AG04450 (cell line): ENCODE measurements at regions not wholly inside any gene's neighbourhood (a gene's known extent, or its start where the extent isn't known, plus 50 kb on each side); places are given as distances from the start of the nearest gene placed in this dataset.

Experiments
- CTCF ChIA-PET: fragments of 300-600, 350-600 bp; formaldehyde crosslinking; extraction: SDS; loops from one replicate; lab custom pipeline; 2022; ENCODE audit warnings: antibody characterized with exemption, inconsistent platforms; lab: Charles Lee
- POLR2A ChIA-PET: fragments of 350-600 bp; formaldehyde crosslinking; extraction: SDS; loops from one replicate; lab custom pipeline; 2021; ENCODE audit warnings: antibody characterized with exemption, inconsistent platforms; lab: Yijun Ruan, JAX
- DNase-seq: peaks from one replicate; pipeline ENCODE4 v3.0.0-alpha.2; 2011; ENCODE audit warnings: low read depth, low spot score
- H3K27ac ChIP-seq: one replicate; pipeline ENCODE4 v1.5.1; 2012; ENCODE audit warnings: low read depth, low read length, control low read depth
- H3K27me3 ChIP-seq: one replicate; pipeline ENCODE4 v1.6.0; 2012; ENCODE audit warnings: low read length; ENCODE audit not compliant: control insufficient read depth, insufficient read depth
- H3K4me3 ChIP-seq: 2 replicates; pipeline ENCODE4 v1.5.1; 2011; ENCODE audit warnings: mild to moderate bottlenecking, low read depth, low read length, control low read depth
- H3K9me3 ChIP-seq: 2 replicates; pipeline ENCODE4 v1.5.1; 2012; ENCODE audit warnings: low read length; ENCODE audit not compliant: control insufficient read depth, insufficient read depth
- CTCF ChIP-seq: IDR thresholded peaks from 2 replicates; pipeline ENCODE4 v1.5.1; 2011; ENCODE audit warnings: low read depth, low read length, control low read depth, inconsistent platforms

- no peak for DNase-seq
- POLR2A ChIA-PET = no interaction called here
- Histone ChIP-seq H3K27me3 (no peaks in the 10 kb centered on the region), H3K27ac (no peak overlapping the region), H3K4me3 (no peak overlapping the region), H3K9me3 (no peaks in the 10 kb centered on the region)
- CTCF ChIA-PET = no interaction called here
- TF ChIP-seq CTCF = no peak
These were observed 183.0 kb downstream of the BARHL2 start for GRCh38 chr1:90534116-90534515.

- no peak for TF ChIP-seq CTCF
- CTCF ChIA-PET = no interaction called here
- Histone ChIP-seq H3K9me3 (no peaks in the 10 kb centered on the region), H3K27ac (no peak overlapping the region), H3K27me3 (no peaks in the 10 kb centered on the region), H3K4me3 (no peak overlapping the region)
- DNase-seq = no peak
- POLR2A ChIA-PET = no interaction called here
These were observed 190.1 kb downstream of the BARHL2 start for GRCh38 chr1:90526954-90527353.

- H3K27me3 ChIP-seq = no peaks in the 10 kb centered on the region
- DNase-seq = no peak
- H3K27ac ChIP-seq = no peak overlapping the region
- ChIA-PET CTCF (no interaction called here), POLR2A (no interaction called here)
- no peak overlapping the region for H3K4me3 ChIP-seq
- no peak for TF ChIP-seq CTCF
- H3K9me3 ChIP-seq = no peaks in the 10 kb centered on the region
These were observed 194.7 kb downstream of the BARHL2 start for GRCh38 chr1:90522432-90522831.

GRCh38 chr1:90513956-90514355, 203.1 kb downstream of the BARHL2 start:
- POLR2A ChIA-PET = no interaction called here
- DNase-seq = no peak
- CTCF ChIA-PET = no interaction called here
- H3K9me3 ChIP-seq = no peaks in the 10 kb centered on the region
- no peak overlapping the region for H3K4me3 ChIP-seq
- H3K27me3 ChIP-seq = no peaks in the 10 kb centered on the region
- TF ChIP-seq CTCF = no peak
- no peak overlapping the region for H3K27ac ChIP-seq

- no peak for TF ChIP-seq CTCF
- no peak for DNase-seq
- Histone ChIP-seq H3K27ac (no peak overlapping the region), H3K27me3 (no peaks in the 10 kb centered on the region), H3K9me3 (no peaks in the 10 kb centered on the region), H3K4me3 (no peak overlapping the region)
- ChIA-PET POLR2A (no interaction called here), CTCF (no interaction called here)
These were observed 204.7 kb downstream of the BARHL2 start for GRCh38 chr1:90512441-90512840.
